Liver (tissue), 7 donors: ENCODE measurements at regions not wholly inside any gene's neighbourhood (a gene's known extent, or its start where the extent isn't known, plus 50 kb on each side); places are given as distances from the start of the nearest gene placed in this dataset.

Experiments
- DNase-seq: peaks from one replicate; pipeline ENCODE4 v3.0.0-alpha.2; 2017; ENCODE audit warnings: low spot score
- H3K27ac ChIP-seq, 2 donors: one replicate each; pipeline ENCODE4 v1.7.0; 2013; ENCODE audit warnings: inconsistent platforms in 2 of 2, low read length in 2 of 2, control low read depth in 1 of 2, low read depth in 1 of 2, mild to moderate bottlenecking in 1 of 2
- H3K27me3 ChIP-seq, 4 donors: one replicate each; pipeline versions ENCODE4 v1.6.1 to v1.7.0; 2013; ENCODE audit warnings: low read length in 3 of 4, inconsistent platforms in 1 of 4, mild to moderate bottlenecking in 1 of 4, moderate library complexity in 1 of 4; ENCODE audit not compliant: control insufficient read depth in 4 of 4, insufficient read depth in 4 of 4
- H3K36me3 ChIP-seq, 4 donors: one replicate each; pipeline versions ENCODE4 v1.6.1 to v1.7.0; 2013; ENCODE audit warnings: low read length in 3 of 4, mild to moderate bottlenecking in 3 of 4, low read depth in 1 of 4, moderate library complexity in 1 of 4; ENCODE audit not compliant: control insufficient read depth in 4 of 4, insufficient read depth in 3 of 4
- H3K4me1 ChIP-seq, 4 donors: one replicate each; pipeline versions ENCODE4 v1.6.1 to v1.7.0; 2013; ENCODE audit warnings: low read length in 3 of 4, mild to moderate bottlenecking in 3 of 4, moderate library complexity in 1 of 4; ENCODE audit not compliant: control insufficient read depth in 4 of 4, insufficient read depth in 4 of 4
- H3K4me3 ChIP-seq, 3 donors: one replicate each; pipeline versions ENCODE4 v1.6.1 to v1.7.0; 2013; ENCODE audit warnings: low read length in 3 of 3, control low read depth in 1 of 3, low read depth in 1 of 3, mild to moderate bottlenecking in 1 of 3
- H3K9ac ChIP-seq, 2 donors: one replicate each; pipeline ENCODE4 v1.7.0; 2013; ENCODE audit warnings: low read length in 2 of 2, mild to moderate bottlenecking in 2 of 2, moderate library complexity in 2 of 2, control low read depth in 1 of 2, low read depth in 1 of 2
- H3K9me3 ChIP-seq, 4 donors: one replicate each; pipeline versions ENCODE4 v1.6.1 to v1.7.0; 2013; ENCODE audit warnings: low read length in 3 of 4; ENCODE audit not compliant: control insufficient read depth in 4 of 4
- ATF3 ChIP-seq: IDR thresholded peaks from 2 replicates; pipeline ENCODE4 v1.6.1; 2016; ENCODE audit warnings: antibody characterized with exemption
- FOXA1 ChIP-seq: IDR thresholded peaks from 2 replicates; pipeline ENCODE4 v1.6.1; 2016; ENCODE audit warnings: antibody characterized with exemption
- GABPA ChIP-seq, 2 donors: IDR thresholded peaks in 1 of 2; conservative IDR thresholded peaks in 1 of 2; 2 replicates each; pipeline ENCODE4 v1.6.1; 2016; ENCODE audit warnings: antibody characterized with exemption in 2 of 2, mild to moderate bottlenecking in 1 of 2, moderate library complexity in 1 of 2
- HNF4A ChIP-seq, 2 donors: conservative IDR thresholded peaks; 2 replicates each; pipeline ENCODE4 v1.6.1; 2016; ENCODE audit warnings: antibody characterized with exemption in 2 of 2, mild to moderate bottlenecking in 2 of 2
- JUND ChIP-seq, 2 donors: IDR thresholded peaks; 2 replicates each; pipeline ENCODE4 v1.6.1; 2016; ENCODE audit warnings: antibody characterized with exemption in 2 of 2
- NR2F2 ChIP-seq: IDR thresholded peaks from 2 replicates; pipeline ENCODE4 v1.6.1; 2016; ENCODE audit warnings: antibody characterized with exemption
- RXRA ChIP-seq, 2 donors: IDR thresholded peaks; 2 replicates each; pipeline ENCODE4 v1.6.1; 2017 to 2018; ENCODE audit warnings: antibody characterized with exemption in 2 of 2, mild to moderate bottlenecking in 1 of 2
- SP1 ChIP-seq: IDR thresholded peaks from 2 replicates; pipeline ENCODE4 v1.6.1; 2018; ENCODE audit warnings: antibody characterized with exemption, mild to moderate bottlenecking
- TAF1 ChIP-seq: conservative IDR thresholded peaks from 2 replicates; pipeline ENCODE4 v1.6.1; 2016; ENCODE audit warnings: antibody characterized with exemption, mild to moderate bottlenecking
- YY1 ChIP-seq: IDR thresholded peaks from 2 replicates; pipeline ENCODE4 v1.6.1; 2016; ENCODE audit warnings: antibody characterized with exemption, mild to moderate bottlenecking
- WGBS: extraction: QIAGEN DNeasy Blood & Tissue Kit; methylation state at CpG from one replicate; pipeline ENCODE4 v1.1.7; 2013; 5-methylcytosine and 5-hydroxymethylcytosine counted together
- donor health status: healthy.
- donor health status: healthy.
- donor health status: healthy.
- donor health status: healthy.

- Histone ChIP-seq H3K4me1 (peaks cover 0 to 2% (median 0%) of the 10 kb centered on the region in 4 donors), H3K36me3 (no peaks in the 10 kb centered on the region), H3K4me3 (no peak overlapping the region), H3K27me3 (no peaks in the 10 kb centered on the region), H3K9me3 (no peaks in the 10 kb centered on the region), H3K9ac (no peak overlapping the region), H3K27ac (no peak overlapping the region)
- WGBS: 93% methylated on average over 5 of the region's 5 CpGs
- TF ChIP-seq JUND (IDR thresholded peaks at IDR 0.05): no peak
- no peak for TF ChIP-seq ATF3
- TF ChIP-seq SP1: no peak
- no peak for TF ChIP-seq TAF1
- no peak for DNase-seq
These were observed 186.9 kb upstream of the GMDS start for GRCh38 chr6:2432292-2432691.

- Histone ChIP-seq H3K27ac (no peak overlapping the region), H3K9ac (no peak overlapping the region), H3K36me3 (no peaks in the 10 kb centered on the region), H3K9me3 (no peaks in the 10 kb centered on the region), H3K4me3 (no peak overlapping the region), H3K27me3 (no peaks in the 10 kb centered on the region), H3K4me1 (peaks cover 0 to 2% (median 0%) of the 10 kb centered on the region in 4 donors)
- DNase-seq: no peak
- TF ChIP-seq YY1: no peak
- no peak for TF ChIP-seq GABPA (IDR thresholded peaks at IDR 0.05 in 1 of 2, conservative IDR thresholded peaks at IDR 0.05 in 1 of 2)
- no peak for TF ChIP-seq FOXA1
- WGBS: 96% methylated on average over 3 of the region's 3 CpGs
These were observed 185.2 kb upstream of the GMDS start for GRCh38 chr6:2430612-2431011.

GRCh38 chr6:2429460-2429859 lies 184.1 kb upstream of the GMDS start:
- no peak overlapping the region for H3K4me3 ChIP-seq
- no peaks in the 10 kb centered on the region for H3K27me3 ChIP-seq
- TF ChIP-seq SP1 (no peak), HNF4A (conservative IDR thresholded peaks at IDR 0.05) (no peak), JUND (IDR thresholded peaks at IDR 0.05) (no peak), ATF3 (no peak), YY1 (no peak)
- 90% methylated on average over 6 of the region's 6 CpGs for WGBS
- H3K27ac ChIP-seq: no peak overlapping the region
- no peaks in the 10 kb centered on the region for H3K36me3 ChIP-seq
- H3K4me1 ChIP-seq: peaks cover 0 to 2% (median 0%) of the 10 kb centered on the region in 4 donors
- no peaks in the 10 kb centered on the region for H3K9me3 ChIP-seq
- DNase-seq: no peak
- H3K9ac ChIP-seq: no peak overlapping the region

- no peak for DNase-seq
- H3K9ac ChIP-seq: no peak overlapping the region
- H3K4me1 ChIP-seq: peaks cover 0 to 2% (median 0%) of the 10 kb centered on the region in 4 donors
- H3K27me3 ChIP-seq: no peaks in the 10 kb centered on the region
- TF ChIP-seq NR2F2 (no peak), RXRA (IDR thresholded peaks at IDR 0.05) (no peak), YY1 (no peak)
- H3K4me3 ChIP-seq: no peak overlapping the region
- 98% methylated on average over 1 of the region's 1 CpG for WGBS
- H3K27ac ChIP-seq: no peak overlapping the region
- H3K9me3 ChIP-seq: no peaks in the 10 kb centered on the region
- H3K36me3 ChIP-seq: no peaks in the 10 kb centered on the region
These were observed 183.6 kb upstream of the GMDS start for GRCh38 chr6:2429032-2429431.
